ENCODE measurements at regions not wholly inside any gene's neighbourhood (a gene's known extent, or its start where the extent isn't known, plus 50 kb on each side); places are given as distances from the start of the nearest gene placed in this dataset.

GRCh38 chrX:7689791-7690412 lies 153.1 kb upstream of the VCX start:
- TF ChIP-seq CTCF (IDR thresholded peaks at IDR 0.05): no peak
- ATAC-seq (no peak), DNase-seq (no peak)
- Histone ChIP-seq H3K4me1 (no peaks in the 10 kb centered on the region), H3K4me3 (no peak overlapping the region), H3K27ac (no peak overlapping the region), H3K9me3 (no peaks in the 10 kb centered on the region), H3K36me3 (no peaks in the 10 kb centered on the region), H3K27me3 (no peaks in the 10 kb centered on the region)
- intact Hi-C loops (cut with DNase I): no loop called here

GRCh38 chrX:7680181-7680580 lies 162.8 kb upstream of the VCX start:
- no peak for DNase-seq
- Histone ChIP-seq H3K27ac (no peak overlapping the region), H3K27me3 (no peaks in the 10 kb centered on the region), H3K36me3 (no peaks in the 10 kb centered on the region), H3K4me1 (no peaks in the 10 kb centered on the region), H3K9me3 (no peaks in the 10 kb centered on the region), H3K4me3 (no peak overlapping the region)
- no peak for ATAC-seq
- TF ChIP-seq CTCF (IDR thresholded peaks at IDR 0.05): no peak
- intact Hi-C loops (cut with DNase I): no loop called here

- no peak for ATAC-seq
- H3K9me3 ChIP-seq: no peaks in the 10 kb centered on the region
- no peak overlapping the region for H3K4me3 ChIP-seq
- no peak for TF ChIP-seq CTCF (IDR thresholded peaks at IDR 0.05)
- H3K4me1 ChIP-seq: no peaks in the 10 kb centered on the region
- intact Hi-C loops (cut with DNase I): no loop called here
- no peak overlapping the region for H3K27ac ChIP-seq
- H3K27me3 ChIP-seq: no peaks in the 10 kb centered on the region
- no peak for DNase-seq
- no peaks in the 10 kb centered on the region for H3K36me3 ChIP-seq
Observed at GRCh38 chrX:7654316-7654715, 188.7 kb upstream of the VCX start.

- H3K36me3 ChIP-seq: no peaks in the 10 kb centered on the region
- no peaks in the 10 kb centered on the region for H3K9me3 ChIP-seq
- DNase-seq: no peak
- no peaks in the 10 kb centered on the region for H3K4me1 ChIP-seq
- H3K4me3 ChIP-seq: no peak overlapping the region
- H3K27me3 ChIP-seq: no peaks in the 10 kb centered on the region
- no peak overlapping the region for H3K27ac ChIP-seq
- intact Hi-C loops (cut with DNase I): no loop called here
- no peak for TF ChIP-seq CTCF (IDR thresholded peaks at IDR 0.05)
- ATAC-seq: no peak
Observed at GRCh38 chrX:7647831-7648230, 195.1 kb upstream of the VCX start.

- Histone ChIP-seq H3K36me3 (no peaks in the 10 kb centered on the region), H3K4me3 (no peak overlapping the region), H3K27me3 (no peaks in the 10 kb centered on the region), H3K27ac (no peak overlapping the region), H3K4me1 (no peaks in the 10 kb centered on the region), H3K9me3 (no peaks in the 10 kb centered on the region)
- no peak for TF ChIP-seq CTCF (IDR thresholded peaks at IDR 0.05)
- intact Hi-C loops (cut with DNase I): no loop called here
- ATAC-seq: no peak
- no peak for DNase-seq
Observed at GRCh38 chrX:7641141-7641540, 201.8 kb upstream of the VCX start.

- no peaks in the 10 kb centered on the region for H3K36me3 ChIP-seq
- H3K4me3 ChIP-seq: no peak overlapping the region
- no peak for DNase-seq
Observed at GRCh38 chrX:7640392-7640791, 202.6 kb upstream of the VCX start.

More at GRCh38 chrX:7640392-7640791, 202.6 kb upstream of the VCX start:
- H3K9me3 ChIP-seq: no peaks in the 10 kb centered on the region
- no peak for TF ChIP-seq CTCF (IDR thresholded peaks at IDR 0.05)
- H3K27me3 ChIP-seq: no peaks in the 10 kb centered on the region
- no peak for ATAC-seq
- no peak overlapping the region for H3K27ac ChIP-seq
- intact Hi-C loops (cut with DNase I): no loop called here
- no peaks in the 10 kb centered on the region for H3K4me1 ChIP-seq

Data from upper lobe of right lung (tissue), 1 donor.